Thymus (tissue), 11 donors: ENCODE measurements at regions not wholly inside any gene's neighbourhood (a gene's known extent, or its start where the extent isn't known, plus 50 kb on each side); places are given as distances from the start of the nearest gene placed in this dataset.

Experiments used
- DNase-seq, 9 donors: peaks; one replicate each; pipeline ENCODE4 v3.0.0-alpha.2; 2013; ENCODE audit warnings: low spot score in 9 of 9, low read depth in 6 of 9, missing footprints in 1 of 9
- H3K27ac ChIP-seq, 2 donors: one replicate each; pipeline ENCODE4 v1.5.1; 2013; ENCODE audit warnings: control low read depth in 1 of 2, low read depth in 1 of 2, low read length in 1 of 2, mild to moderate bottlenecking in 1 of 2, moderate library complexity in 1 of 2
- H3K27me3 ChIP-seq, 2 donors: one replicate each; pipeline ENCODE4 v1.5.1; 2013; ENCODE audit warnings: low read length in 1 of 2; ENCODE audit not compliant: control insufficient read depth in 2 of 2, insufficient read depth in 1 of 2
- H3K36me3 ChIP-seq, 2 donors: one replicate each; pipeline ENCODE4 v1.5.1; 2013; ENCODE audit warnings: low read length in 1 of 2, mild to moderate bottlenecking in 1 of 2, moderate library complexity in 1 of 2; ENCODE audit not compliant: control insufficient read depth in 2 of 2, insufficient read depth in 2 of 2
- H3K4me1 ChIP-seq, 2 donors: one replicate each; pipeline ENCODE4 v1.5.1; 2013; ENCODE audit warnings: low read length in 2 of 2; ENCODE audit not compliant: control insufficient read depth in 2 of 2, insufficient read depth in 2 of 2
- H3K4me3 ChIP-seq, 2 donors: one replicate each; pipeline ENCODE4 v1.5.1; 2013; ENCODE audit warnings: low read length in 2 of 2, control low read depth in 1 of 2, mild to moderate bottlenecking in 1 of 2
- H3K9me3 ChIP-seq, 2 donors: one replicate each; pipeline ENCODE4 v1.5.1; 2013; ENCODE audit warnings: low read length in 1 of 2, mild to moderate bottlenecking in 1 of 2; ENCODE audit not compliant: control insufficient read depth in 2 of 2, insufficient read depth in 1 of 2
- WGBS: extraction: QIAGEN DNeasy Blood & Tissue Kit; methylation state at CpG from one replicate; pipeline ENCODE4 v1.1.7; 2013; 5-methylcytosine and 5-hydroxymethylcytosine counted together
- donor health status: healthy.

- H3K4me1 ChIP-seq: no peaks in the 10 kb centered on the region
- no peak overlapping the region for H3K4me3 ChIP-seq
- no peak for DNase-seq
- no peaks in the 10 kb centered on the region for H3K36me3 ChIP-seq
- no peaks in the 10 kb centered on the region for H3K27me3 ChIP-seq
- H3K9me3 ChIP-seq: no peaks in the 10 kb centered on the region
- 96% methylated on average over 5 of the region's 5 CpGs for WGBS
- H3K27ac ChIP-seq: no peak overlapping the region
Observed at GRCh38 chr13:73759434-73759833, 374.8 kb downstream of the KLF12 start.

GRCh38 chr13:73757481-73758233 lies 376.5 kb downstream of the KLF12 start:
- H3K4me1 ChIP-seq: no peaks in the 10 kb centered on the region
- H3K27me3 ChIP-seq: no peaks in the 10 kb centered on the region
- no peaks in the 10 kb centered on the region for H3K36me3 ChIP-seq
- no peak overlapping the region for H3K27ac ChIP-seq
- DNase-seq: no peak
- 99% methylated on average over 2 of the region's 2 CpGs for WGBS
- H3K4me3 ChIP-seq: no peak overlapping the region
- H3K9me3 ChIP-seq: no peaks in the 10 kb centered on the region

GRCh38 chr13:73754727-73755292 lies 379.4 kb downstream of the KLF12 start:
- 63% methylated on average over 3 of the region's 3 CpGs for WGBS
- Histone ChIP-seq H3K27me3 (no peaks in the 10 kb centered on the region), H3K4me1 (no peaks in the 10 kb centered on the region), H3K27ac (no peak overlapping the region), H3K36me3 (peaks cover 0 to 4% of the 10 kb centered on the region in 2 donors), H3K4me3 (no peak overlapping the region), H3K9me3 (no peaks in the 10 kb centered on the region)
- peak in 6 of 9 donors; percentile 42 to 78 (median 58) for DNase-seq

- no peaks in the 10 kb centered on the region for H3K9me3 ChIP-seq
- H3K27ac ChIP-seq: no peak overlapping the region
- H3K4me1 ChIP-seq: no peaks in the 10 kb centered on the region
- no peak for DNase-seq
- peaks cover 0 to 4% of the 10 kb centered on the region in 2 donors for H3K36me3 ChIP-seq
- WGBS: 70% methylated on average over 4 of the region's 4 CpGs
- H3K27me3 ChIP-seq: no peaks in the 10 kb centered on the region
- H3K4me3 ChIP-seq: no peak overlapping the region
Observed at GRCh38 chr13:73754241-73754640, 380.0 kb downstream of the KLF12 start.

GRCh38 chr13:73751290-73751689 lies 382.9 kb downstream of the KLF12 start:
- H3K9me3 ChIP-seq: peaks cover 0 to 4% of the 10 kb centered on the region in 2 donors
- no peaks in the 10 kb centered on the region for H3K4me1 ChIP-seq
- WGBS: 96% methylated on average over 3 of the region's 3 CpGs
- peaks cover 0 to 4% of the 10 kb centered on the region in 2 donors for H3K36me3 ChIP-seq
- H3K27me3 ChIP-seq: no peaks in the 10 kb centered on the region
- no peak overlapping the region for H3K27ac ChIP-seq
- no peak overlapping the region for H3K4me3 ChIP-seq
- DNase-seq: no peak

GRCh38 chr13:73748404-73748803 lies 385.8 kb downstream of the KLF12 start:
- 94% methylated on average over 1 of the region's 1 CpG for WGBS

GRCh38 chr13:73745190-73745589 lies 389.0 kb downstream of the KLF12 start:
- H3K27ac ChIP-seq: no peak overlapping the region
- 97% methylated on average over 2 of the region's 2 CpGs for WGBS
- H3K9me3 ChIP-seq: peaks cover 0 to 4% of the 10 kb centered on the region in 2 donors
- no peaks in the 10 kb centered on the region for H3K4me1 ChIP-seq
- no peak for DNase-seq
- no peak overlapping the region for H3K4me3 ChIP-seq
- peaks cover 0 to 2% of the 10 kb centered on the region in 2 donors for H3K36me3 ChIP-seq
- H3K27me3 ChIP-seq: no peaks in the 10 kb centered on the region

More at GRCh38 chr13:73748404-73748803, 385.8 kb downstream of the KLF12 start:
- no peak overlapping the region for H3K27ac ChIP-seq
- H3K36me3 ChIP-seq: peaks cover 0 to 4% of the 10 kb centered on the region in 2 donors
- no peaks in the 10 kb centered on the region for H3K27me3 ChIP-seq
- peaks cover 0 to 4% of the 10 kb centered on the region in 2 donors for H3K9me3 ChIP-seq
- no peaks in the 10 kb centered on the region for H3K4me1 ChIP-seq
- DNase-seq: no peak
- no peak overlapping the region for H3K4me3 ChIP-seq

GRCh38 chr13:73742982-73743381 lies 391.2 kb downstream of the KLF12 start:
- Histone ChIP-seq H3K36me3 (no peaks in the 10 kb centered on the region), H3K4me3 (no peak overlapping the region), H3K27me3 (no peaks in the 10 kb centered on the region), H3K4me1 (no peaks in the 10 kb centered on the region), H3K9me3 (no peaks in the 10 kb centered on the region), H3K27ac (no peak overlapping the region)
- WGBS: 97% methylated on average over 4 of the region's 4 CpGs
- DNase-seq: no peak

GRCh38 chr13:73741742-73742141 lies 392.5 kb downstream of the KLF12 start:
- H3K27me3 ChIP-seq: no peaks in the 10 kb centered on the region
- no peaks in the 10 kb centered on the region for H3K4me1 ChIP-seq
- no peak overlapping the region for H3K27ac ChIP-seq
- H3K36me3 ChIP-seq: no peaks in the 10 kb centered on the region
- no peak overlapping the region for H3K4me3 ChIP-seq
- DNase-seq: no peak
- H3K9me3 ChIP-seq: no peaks in the 10 kb centered on the region
- 89% methylated on average over 3 of the region's 3 CpGs for WGBS
